Embryonic facial prominence (tissue), 1 donor: ENCODE measurements at regions not wholly inside any gene's neighbourhood (a gene's known extent, or its start where the extent isn't known, plus 50 kb on each side); places are given as distances from the start of the nearest gene placed in this dataset.

Experiments used
- DNase-seq: peaks from one replicate; pipeline ENCODE4 v3.0.0-alpha.2; 2016; ENCODE audit errors: extremely low spot score

- no peak for DNase-seq
Measured at GRCh38 chr5:3886524-3887451, 291.2 kb downstream of the IRX1 start.

DNA sequence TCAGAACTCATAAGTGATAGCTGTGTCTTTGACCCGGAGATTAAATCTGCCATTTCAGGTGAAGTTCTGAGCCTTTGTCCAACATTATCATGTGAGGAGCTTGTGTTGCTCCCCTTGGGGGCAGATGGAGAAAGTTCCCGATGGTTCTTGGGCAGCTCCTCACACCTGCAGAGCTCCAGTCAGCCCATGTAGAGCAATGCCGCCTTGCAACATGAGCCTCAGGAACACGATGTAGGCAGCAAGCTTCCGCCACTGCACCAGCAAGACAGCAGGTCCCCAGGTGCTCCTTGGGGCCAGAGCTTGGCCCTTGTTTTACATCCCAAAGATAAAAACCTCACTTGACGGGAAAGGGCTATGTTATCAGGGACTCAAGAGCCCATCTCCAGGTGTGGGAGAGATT, 292.7 kb downstream of the IRX1 start:
- no peak for DNase-seq

- DNase-seq, result no peak
Measured at GRCh38 chr5:3889412-3890142, 293.9 kb downstream of the IRX1 start.

DNA sequence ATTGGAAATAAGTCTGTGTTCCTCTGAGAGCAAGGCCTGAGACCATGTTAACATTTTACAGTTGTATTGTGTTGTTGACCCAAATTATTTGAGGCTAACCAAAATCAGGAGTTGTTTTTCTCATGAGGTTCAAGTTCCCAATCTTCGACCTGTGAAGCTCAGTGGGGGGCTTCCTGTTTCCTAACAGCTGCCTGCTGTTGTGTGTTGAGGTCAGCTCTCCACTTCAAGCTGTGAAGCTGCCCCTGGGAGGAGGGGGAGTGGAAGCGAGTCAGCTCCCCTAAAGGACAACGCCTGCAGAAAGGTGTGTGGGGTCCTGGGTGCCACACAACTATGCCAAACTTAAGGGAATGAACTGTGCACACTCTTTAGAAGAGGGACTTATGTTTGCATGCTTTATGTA, 295.5 kb downstream of the IRX1 start:
- DNase-seq, result no peak

DNA sequence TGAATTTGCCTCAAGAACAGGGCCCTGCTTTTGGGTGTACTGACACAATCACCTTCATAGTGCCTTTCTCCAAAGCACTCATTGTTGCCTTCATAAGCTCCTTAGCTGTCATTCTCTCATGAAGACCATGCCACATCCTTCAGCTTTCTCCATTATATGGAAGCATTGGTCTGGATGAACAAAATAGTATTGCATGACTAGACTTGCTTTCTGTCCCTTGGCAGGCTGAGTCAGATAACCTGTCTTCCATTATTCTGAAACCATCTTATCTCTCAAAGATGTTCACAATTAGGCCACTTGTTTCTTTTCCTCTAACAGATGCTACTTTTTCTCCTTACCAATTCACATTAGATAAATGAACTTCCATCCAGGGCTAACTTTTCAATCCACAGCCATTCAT, 297.9 kb downstream of the IRX1 start:
- DNase-seq, result no peak

GRCh38 chr5:3893975-3894374, 298.3 kb downstream of the IRX1 start:
- DNase-seq, result no peak

DNA sequence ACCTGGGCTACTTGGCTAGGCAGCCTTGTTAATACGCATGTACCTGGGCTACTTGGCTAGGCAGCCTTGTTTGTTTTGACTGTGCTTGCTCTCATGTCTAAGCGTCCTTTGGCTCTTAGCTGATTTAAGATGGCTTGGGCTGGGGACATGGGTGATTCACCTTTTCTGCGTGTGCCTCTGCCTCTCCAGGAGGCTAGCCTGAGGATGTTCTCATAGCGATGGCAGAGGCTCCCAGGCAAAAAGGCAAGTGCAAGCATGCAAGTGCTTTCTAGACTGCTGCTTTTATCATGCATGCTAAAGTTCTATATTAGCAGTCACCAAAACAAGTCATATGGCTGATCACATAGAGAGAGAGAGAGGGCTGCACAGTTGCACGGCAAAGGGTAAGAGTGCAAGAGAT, 300.5 kb downstream of the IRX1 start:
- DNase-seq, result no peak

DNA sequence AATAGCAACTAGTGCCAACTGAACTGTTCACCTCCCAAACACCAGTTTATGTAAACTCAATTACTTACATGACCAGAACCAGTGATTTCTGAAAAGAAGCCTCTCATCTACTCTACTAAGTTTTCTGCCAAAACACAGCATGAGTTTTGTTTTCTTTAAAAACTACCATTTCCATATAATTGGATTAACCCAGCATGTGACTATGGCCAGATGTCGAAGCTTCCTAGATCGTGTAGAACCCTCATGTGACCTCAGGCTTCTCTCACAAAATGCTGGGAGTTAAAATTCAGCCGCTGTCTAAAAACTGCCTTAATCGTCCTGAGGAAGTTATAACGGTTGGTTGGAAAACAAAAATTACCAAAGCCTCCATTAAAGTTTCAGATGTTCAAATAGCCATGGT, 303.5 kb downstream of the IRX1 start:
- no peak for DNase-seq

DNA sequence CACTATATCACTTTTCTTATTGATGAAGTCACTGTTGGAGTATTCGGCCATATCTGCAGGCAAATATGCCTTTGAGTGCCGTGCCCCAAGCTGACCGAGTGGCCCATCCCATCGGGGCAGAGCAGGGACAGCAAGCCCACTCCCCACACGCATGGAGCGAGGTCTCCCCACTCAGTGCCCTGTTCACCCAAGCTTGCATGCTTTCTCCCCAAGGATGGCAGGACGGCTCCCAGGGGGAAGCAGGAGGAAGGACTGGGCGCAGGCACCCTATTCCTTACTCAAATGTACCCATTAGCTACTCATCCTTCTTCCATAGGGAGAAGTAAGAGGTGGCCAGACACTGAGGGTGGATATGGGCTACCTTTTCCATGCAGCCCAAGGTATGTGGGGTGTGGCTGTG, 309.0 kb downstream of the IRX1 start:
- DNase-seq, result no peak

- DNase-seq, result no peak
Measured at GRCh38 chr5:3905031-3905430, 309.4 kb downstream of the IRX1 start.

GRCh38 chr5:3905521-3905920, 309.9 kb downstream of the IRX1 start:
- DNase-seq, result no peak

- DNase-seq, result no peak
Measured at GRCh38 chr5:3911111-3911510, 315.5 kb downstream of the IRX1 start.

- no peak for DNase-seq
Measured at GRCh38 chr5:3911773-3912172, 316.1 kb downstream of the IRX1 start.

DNA sequence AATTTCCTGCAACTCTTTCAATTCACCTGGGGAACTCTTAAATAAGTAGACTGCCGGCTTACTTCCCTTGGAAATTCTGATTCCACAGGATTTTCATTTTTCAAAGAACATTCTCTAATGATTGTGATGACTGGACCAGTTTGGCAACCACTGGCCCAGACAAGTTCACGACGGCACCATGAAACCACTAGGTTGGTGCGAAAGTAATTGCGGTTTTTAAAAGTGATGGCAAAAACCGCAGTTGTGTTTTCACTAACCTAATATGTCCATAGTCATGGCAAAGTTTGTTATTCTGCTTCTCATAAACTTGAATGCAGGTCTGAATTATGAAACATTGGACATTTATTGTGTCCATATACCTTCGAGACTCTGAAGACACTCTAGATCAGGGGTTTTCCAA, 317.2 kb downstream of the IRX1 start:
- no peak for DNase-seq

DNA sequence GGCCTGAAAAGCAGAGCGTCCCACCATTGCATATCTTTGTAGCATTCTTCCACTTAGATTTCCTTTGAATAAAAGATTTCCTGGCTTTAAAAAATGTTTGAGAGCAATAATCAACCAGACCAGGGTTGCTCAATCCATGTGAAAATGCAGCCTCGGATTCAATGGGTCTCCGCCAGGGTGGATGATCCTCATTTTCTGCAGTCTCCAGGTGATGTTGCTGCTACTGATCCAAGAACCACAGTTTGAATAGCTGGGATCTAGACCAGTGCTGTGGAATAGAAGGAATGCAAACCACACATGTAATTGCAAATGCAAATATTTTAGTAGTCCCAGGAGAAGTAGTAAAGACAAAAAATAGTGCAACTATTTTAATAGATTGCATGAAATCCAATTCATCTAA, 317.6 kb downstream of the IRX1 start:
- DNase-seq, result no peak

DNA sequence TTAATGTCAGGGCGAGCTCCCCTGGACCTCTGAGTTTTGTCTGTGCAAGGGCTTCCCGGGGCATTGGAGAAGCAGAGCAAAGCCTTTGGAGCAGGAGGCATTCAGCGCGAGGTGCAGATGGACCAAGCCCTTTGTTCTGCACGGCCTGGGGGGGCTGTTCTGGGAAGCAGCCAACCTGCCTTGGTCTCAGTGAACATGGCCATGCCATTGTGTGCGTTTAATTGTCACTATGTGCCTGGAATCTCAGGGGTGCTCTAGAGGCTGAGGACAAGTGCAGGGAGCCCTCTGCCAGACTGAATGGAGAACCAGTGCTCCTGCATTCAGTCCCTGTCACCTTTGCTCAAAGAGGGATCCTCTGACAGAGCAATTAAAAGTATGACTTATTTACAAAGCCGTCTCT, 329.4 kb downstream of the IRX1 start:
- DNase-seq, result no peak

DNA sequence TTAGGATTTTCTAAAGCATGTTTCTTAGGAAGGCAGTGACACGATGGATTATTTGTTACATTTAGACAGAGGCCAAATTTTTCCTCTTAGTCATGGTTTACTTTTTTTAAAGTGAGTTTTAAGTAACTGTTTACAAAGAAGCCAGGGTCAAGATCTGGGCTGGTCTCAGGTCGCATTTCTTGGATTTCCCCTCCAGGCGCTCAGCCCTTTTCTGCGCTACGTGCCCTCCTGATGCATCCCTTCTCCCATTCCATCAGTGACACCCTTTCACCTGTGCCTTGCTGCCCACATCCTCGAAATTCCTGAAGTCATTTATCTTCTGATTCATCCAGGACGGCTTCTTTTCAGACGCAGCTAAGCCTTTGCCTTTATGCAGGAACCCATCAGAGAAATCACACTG, 330.3 kb downstream of the IRX1 start:
- no peak for DNase-seq

- DNase-seq, result no peak
Measured at GRCh38 chr5:3929799-3930198, 334.2 kb downstream of the IRX1 start.

- no peak for DNase-seq
Measured at GRCh38 chr5:3931976-3932375, 336.3 kb downstream of the IRX1 start.

DNA sequence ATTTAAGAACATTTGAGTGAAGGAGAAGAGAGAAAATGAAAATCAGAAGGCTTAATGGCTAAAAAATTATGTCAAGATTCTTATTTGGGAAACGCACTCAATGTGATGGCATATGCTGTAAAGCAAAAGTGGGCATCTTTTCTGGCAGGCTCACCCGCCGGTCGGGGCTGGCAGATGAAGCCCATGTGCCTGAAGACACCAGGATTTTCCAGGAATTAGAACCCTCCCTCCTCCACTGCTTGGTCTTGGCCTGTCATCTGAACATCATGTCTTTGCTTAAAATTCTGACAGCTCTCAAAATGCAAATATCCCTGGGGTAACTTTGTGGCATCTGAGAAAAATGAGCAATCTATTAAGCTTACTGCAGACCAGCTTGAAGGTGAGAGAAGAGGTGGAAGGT, 337.9 kb downstream of the IRX1 start:
- no peak for DNase-seq

GRCh38 chr5:3933966-3934365, 338.3 kb downstream of the IRX1 start:
- DNase-seq, result no peak

GRCh38 chr5:3943859-3944258, 348.2 kb downstream of the IRX1 start:
- DNase-seq, result no peak

DNA sequence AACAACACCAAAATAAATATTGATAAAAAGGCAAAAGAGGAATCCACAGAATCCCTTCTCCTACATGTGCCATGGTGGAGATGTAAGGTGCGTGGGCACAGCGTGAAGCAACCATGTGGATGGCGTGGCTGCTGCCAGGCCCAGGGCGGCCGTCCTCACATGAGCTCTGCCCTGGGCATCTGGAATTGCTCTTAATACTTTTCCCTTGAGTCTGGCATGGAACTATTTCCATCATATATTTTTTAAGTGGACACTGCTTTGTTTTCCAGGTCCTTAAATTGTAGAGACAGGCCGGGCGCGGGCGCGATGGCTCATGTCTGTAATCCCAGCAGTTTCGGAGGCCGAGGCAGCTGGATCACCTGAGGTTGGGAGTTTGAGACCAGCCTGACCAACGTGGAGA, 349.3 kb downstream of the IRX1 start:
- no peak for DNase-seq
